ENCODE measurements at regions not wholly inside any gene's neighbourhood (a gene's known extent, or its start where the extent isn't known, plus 50 kb on each side); places are given as distances from the start of the nearest gene placed in this dataset.
"Not testable (repeated sequence)": the region's sequence is repeated elsewhere in the genome, so short reads cannot be mapped to it uniquely, and the experiment has no call there.

DNA sequence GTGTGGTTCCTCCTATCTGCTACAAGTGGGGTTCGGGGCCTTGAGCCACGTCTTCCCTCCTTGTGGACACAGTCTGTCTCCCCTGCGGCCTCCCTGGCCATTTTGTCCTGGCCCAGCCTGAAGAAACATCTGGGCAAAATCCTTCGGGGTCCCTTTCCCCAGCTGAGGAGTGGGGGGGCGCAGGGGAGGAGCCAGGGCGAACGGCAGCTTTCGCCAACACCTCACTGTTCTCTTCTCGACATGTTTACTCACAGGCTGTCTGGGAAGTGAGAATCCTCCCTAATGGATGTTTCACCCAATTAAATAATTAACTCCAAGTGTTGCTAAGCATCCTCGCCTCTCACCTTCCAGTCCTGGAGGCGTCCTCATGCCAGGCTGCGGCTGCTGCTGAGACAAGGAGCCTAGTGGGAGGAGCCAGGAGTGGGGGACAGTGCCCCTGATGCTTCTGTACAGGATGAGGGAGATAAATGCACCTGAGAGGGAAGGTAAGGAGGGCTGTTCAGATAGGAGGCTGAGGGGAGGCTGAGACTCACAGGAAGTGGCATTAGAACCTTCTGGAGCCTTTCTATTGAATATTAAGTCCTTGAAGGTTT, 72.4 kb upstream of the PLGLB1 start:
- TF ChIP-seq IRX3 (CRISPR knock-in tag; IDR thresholded peaks at IDR 0.05; ENCODE audit: borderline replicate concordance, low read depth); CEBPG (CRISPR knock-in tag; IDR thresholded peaks at IDR 0.05); ZFP1 (CRISPR knock-in tag; IDR thresholded peaks at IDR 0.05); ZHX2 (IDR thresholded peaks at IDR 0.05; ENCODE audit: low read depth); ZHX2 (CRISPR knock-in tag; IDR thresholded peaks at IDR 0.05; ENCODE audit: borderline replicate concordance); ESRRA (CRISPR knock-in tag; IDR thresholded peaks at IDR 0.05; ENCODE audit: low read depth); ZBTB33 (CRISPR knock-in tag; IDR thresholded peaks at IDR 0.05); BRCA1 (CRISPR knock-in tag; IDR thresholded peaks at IDR 0.05); E2F5 (CRISPR knock-in tag; conservative IDR thresholded peaks at IDR 0.05): not testable (repeated sequence)
- TF ChIP-seq, protein P1, sequence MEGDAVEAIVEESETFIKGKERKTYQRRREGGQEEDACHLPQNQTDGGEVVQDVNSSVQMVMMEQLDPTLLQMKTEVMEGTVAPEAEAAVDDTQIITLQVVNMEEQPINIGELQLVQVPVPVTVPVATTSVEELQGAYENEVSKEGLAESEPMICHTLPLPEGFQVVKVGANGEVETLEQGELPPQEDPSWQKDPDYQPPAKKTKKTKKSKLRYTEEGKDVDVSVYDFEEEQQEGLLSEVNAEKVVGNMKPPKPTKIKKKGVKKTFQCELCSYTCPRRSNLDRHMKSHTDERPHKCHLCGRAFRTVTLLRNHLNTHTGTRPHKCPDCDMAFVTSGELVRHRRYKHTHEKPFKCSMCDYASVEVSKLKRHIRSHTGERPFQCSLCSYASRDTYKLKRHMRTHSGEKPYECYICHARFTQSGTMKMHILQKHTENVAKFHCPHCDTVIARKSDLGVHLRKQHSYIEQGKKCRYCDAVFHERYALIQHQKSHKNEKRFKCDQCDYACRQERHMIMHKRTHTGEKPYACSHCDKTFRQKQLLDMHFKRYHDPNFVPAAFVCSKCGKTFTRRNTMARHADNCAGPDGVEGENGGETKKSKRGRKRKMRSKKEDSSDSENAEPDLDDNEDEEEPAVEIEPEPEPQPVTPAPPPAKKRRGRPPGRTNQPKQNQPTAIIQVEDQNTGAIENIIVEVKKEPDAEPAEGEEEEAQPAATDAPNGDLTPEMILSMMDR (CRISPR knock-in tag; IDR thresholded peaks at IDR 0.05), result not testable (repeated sequence)
